ENCODE measurements at regions not wholly inside any gene's neighbourhood (a gene's known extent, or its start where the extent isn't known, plus 50 kb on each side); places are given as distances from the start of the nearest gene placed in this dataset.
"Not testable (repeated sequence)": the region's sequence is repeated elsewhere in the genome, so short reads cannot be mapped to it uniquely, and the experiment has no call there.

DNA sequence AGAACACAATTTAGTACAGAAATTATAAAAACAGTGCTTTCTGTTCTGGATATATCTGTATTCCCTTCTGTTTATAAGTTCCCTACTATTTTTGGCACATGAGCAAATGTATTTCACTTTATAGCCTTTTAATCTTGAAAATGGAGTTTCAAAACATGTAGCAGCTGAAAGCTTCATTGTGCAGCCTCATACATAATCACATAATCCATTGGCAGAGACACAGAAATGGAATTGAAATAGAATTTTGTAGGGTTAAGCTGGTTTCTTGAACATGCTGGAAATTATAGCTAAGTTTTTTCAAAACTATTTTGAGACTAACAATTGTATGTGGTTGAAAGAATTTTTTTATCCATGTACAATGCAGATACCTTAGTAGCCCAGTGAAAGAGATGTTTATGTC, 614.3 kb upstream of the MDGA2 start:
- TF ChIP-seq, protein P1, sequence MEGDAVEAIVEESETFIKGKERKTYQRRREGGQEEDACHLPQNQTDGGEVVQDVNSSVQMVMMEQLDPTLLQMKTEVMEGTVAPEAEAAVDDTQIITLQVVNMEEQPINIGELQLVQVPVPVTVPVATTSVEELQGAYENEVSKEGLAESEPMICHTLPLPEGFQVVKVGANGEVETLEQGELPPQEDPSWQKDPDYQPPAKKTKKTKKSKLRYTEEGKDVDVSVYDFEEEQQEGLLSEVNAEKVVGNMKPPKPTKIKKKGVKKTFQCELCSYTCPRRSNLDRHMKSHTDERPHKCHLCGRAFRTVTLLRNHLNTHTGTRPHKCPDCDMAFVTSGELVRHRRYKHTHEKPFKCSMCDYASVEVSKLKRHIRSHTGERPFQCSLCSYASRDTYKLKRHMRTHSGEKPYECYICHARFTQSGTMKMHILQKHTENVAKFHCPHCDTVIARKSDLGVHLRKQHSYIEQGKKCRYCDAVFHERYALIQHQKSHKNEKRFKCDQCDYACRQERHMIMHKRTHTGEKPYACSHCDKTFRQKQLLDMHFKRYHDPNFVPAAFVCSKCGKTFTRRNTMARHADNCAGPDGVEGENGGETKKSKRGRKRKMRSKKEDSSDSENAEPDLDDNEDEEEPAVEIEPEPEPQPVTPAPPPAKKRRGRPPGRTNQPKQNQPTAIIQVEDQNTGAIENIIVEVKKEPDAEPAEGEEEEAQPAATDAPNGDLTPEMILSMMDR (IDR thresholded peaks at IDR 0.05; ENCODE audit: unreplicated experiment), result no peak
- Mint-ChIP-seq H3K9me3 (peaks cover 11% of the 10 kb centered on the region), H3K27me3 (ENCODE audit: low read depth) (no peaks in the 10 kb centered on the region), H3K4me1 (peaks cover 5% of the 10 kb centered on the region), H3K4me3 (no peak overlapping the region), H3K27ac (no peak overlapping the region), H3K36me3 (no peaks in the 10 kb centered on the region)
- no peak for DNase-seq (ENCODE audit: low spot score in 2 of 2, unreplicated experiment in 2 of 2)

DNA sequence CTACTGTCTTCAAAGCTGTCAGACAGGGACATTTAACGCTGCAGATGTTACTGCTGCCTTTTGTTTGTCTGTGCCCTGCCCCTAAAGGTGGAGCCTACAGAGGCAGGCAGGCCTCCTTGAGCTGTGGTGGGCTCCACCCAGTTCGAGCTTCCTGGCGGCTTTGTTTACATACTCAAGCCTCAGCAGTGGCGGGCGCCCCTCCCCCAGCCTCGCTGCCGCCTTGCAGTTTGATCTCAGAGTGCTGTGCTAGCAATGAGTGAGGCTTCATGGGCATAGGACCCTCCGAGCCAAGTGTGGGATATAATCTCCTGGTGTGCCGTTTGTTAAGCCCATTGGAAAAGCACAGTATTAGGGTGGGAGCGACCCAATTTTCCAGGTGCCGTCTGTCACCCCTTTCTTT, 609.8 kb upstream of the MDGA2 start:
- H3K4me3 Mint-ChIP-seq; H3K27ac Mint-ChIP-seq; H3K4me1 Mint-ChIP-seq; H3K27me3 Mint-ChIP-seq (ENCODE audit: low read depth); H3K36me3 Mint-ChIP-seq; DNase-seq (ENCODE audit: low spot score in 2 of 2, unreplicated experiment in 2 of 2): not testable (repeated sequence)
- peaks cover 28% of the 10 kb centered on the region for H3K9me3 Mint-ChIP-seq

DNA sequence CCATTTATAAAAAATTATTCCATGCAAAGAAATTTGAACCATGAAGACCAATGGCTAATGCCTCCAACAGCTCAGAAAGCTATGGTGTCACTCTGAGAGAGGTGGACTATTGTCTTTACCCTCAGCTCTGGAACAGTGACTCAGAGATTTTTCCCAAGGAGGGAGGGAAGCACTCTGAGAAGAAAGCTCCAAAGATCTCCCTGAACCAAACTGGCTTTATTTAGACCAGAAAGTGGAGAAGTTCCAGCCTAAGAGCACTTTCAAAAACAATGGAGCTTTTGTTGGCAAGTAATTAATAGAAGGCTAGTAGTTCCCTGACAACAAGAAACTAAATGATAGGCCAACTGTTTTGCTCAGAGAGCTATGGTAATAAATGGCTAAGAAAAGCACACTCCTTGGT, 599.9 kb upstream of the MDGA2 start:
- Mint-ChIP-seq H3K4me1 (peaks cover 10% of the 10 kb centered on the region), H3K27ac (no peak overlapping the region), H3K9me3 (peaks cover 21% of the 10 kb centered on the region), H3K27me3 (ENCODE audit: low read depth) (no peaks in the 10 kb centered on the region), H3K36me3 (no peaks in the 10 kb centered on the region), H3K4me3 (no peak overlapping the region)
- no peak for DNase-seq (ENCODE audit: low spot score in 2 of 2, unreplicated experiment in 2 of 2)
- TF ChIP-seq, protein P1 (IDR thresholded peaks at IDR 0.05; ENCODE audit: unreplicated experiment), result no peak

DNA sequence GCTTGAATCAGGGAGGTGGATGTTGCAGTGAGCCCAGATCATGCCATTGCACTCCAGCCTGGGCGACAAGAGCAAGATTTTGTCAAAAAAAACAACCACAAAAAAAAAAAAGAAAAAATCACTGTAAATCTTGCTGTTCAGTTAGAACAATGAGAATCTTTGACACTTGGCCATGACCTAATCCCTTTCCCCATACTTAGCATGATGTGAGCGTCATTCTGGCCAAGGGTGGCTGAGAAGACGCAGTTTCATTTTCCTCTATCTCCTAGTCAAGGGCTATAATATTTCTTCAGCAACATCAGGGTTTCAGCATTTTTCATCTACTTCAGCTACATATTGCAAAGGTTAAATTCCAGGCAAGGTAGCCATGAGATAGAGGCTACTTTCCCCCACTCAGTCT, 599.4 kb upstream of the MDGA2 start:
- DNase-seq (ENCODE audit: low spot score in 2 of 2, unreplicated experiment in 2 of 2), result no peak
- peaks cover 21% of the 10 kb centered on the region for H3K9me3 Mint-ChIP-seq
- no peak overlapping the region for H3K4me3 Mint-ChIP-seq
- H3K36me3 Mint-ChIP-seq, result no peaks in the 10 kb centered on the region
- H3K4me1 Mint-ChIP-seq, result peaks cover 10% of the 10 kb centered on the region
- no peaks in the 10 kb centered on the region for H3K27me3 Mint-ChIP-seq (ENCODE audit: low read depth)
- H3K27ac Mint-ChIP-seq, result no peak overlapping the region
- TF ChIP-seq, protein P1 (IDR thresholded peaks at IDR 0.05; ENCODE audit: unreplicated experiment), result no peak

DNA sequence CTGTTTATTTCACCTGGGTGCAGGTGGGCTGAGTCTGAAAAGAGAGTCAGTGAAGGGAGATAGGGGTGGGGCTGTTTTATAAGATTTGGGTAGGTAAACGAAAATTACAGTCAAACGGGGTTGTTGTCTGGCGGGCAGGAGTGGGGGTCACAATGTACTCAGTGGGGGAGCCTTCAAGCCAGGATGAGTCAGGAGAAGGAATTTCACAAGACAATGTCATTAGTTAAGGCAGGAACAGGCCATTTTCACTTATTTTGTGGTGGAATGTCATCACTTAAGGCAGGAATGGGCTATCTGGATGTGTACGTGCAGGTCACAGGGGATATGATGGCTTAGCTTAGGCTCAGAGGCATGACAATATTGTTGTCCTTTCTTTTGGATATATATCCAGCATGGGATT, 592.5 kb upstream of the MDGA2 start:
- not testable (repeated sequence) for H3K9me3 Mint-ChIP-seq; H3K4me3 Mint-ChIP-seq; H3K27me3 Mint-ChIP-seq (ENCODE audit: low read depth); H3K36me3 Mint-ChIP-seq; H3K27ac Mint-ChIP-seq; DNase-seq (ENCODE audit: low spot score in 2 of 2, unreplicated experiment in 2 of 2)
- H3K4me1 Mint-ChIP-seq, result peaks cover 13% of the 10 kb centered on the region

DNA sequence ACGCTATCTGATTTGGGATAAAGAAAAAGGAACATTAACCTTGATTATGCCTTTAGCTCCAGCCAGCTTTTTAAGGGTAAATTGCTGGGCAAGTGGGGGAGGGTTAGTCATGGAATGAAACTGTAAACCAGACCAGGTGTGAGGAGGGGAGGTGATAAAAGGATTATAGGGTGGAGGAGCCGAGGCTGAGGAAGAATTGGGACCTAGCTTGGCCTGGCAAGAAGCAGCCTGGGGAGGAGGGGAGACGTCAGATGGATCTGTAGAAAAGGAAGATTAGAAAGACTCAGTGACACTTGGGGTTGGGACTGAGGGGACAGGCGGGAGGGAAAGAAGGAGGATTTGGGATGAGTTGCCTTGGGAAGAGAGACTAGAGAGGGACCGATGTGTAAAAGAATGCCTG, 590.8 kb upstream of the MDGA2 start:
- H3K4me3 Mint-ChIP-seq; H3K36me3 Mint-ChIP-seq; DNase-seq (ENCODE audit: low spot score in 2 of 2, unreplicated experiment in 2 of 2); H3K27me3 Mint-ChIP-seq (ENCODE audit: low read depth); H3K9me3 Mint-ChIP-seq; H3K27ac Mint-ChIP-seq: not testable (repeated sequence)
- H3K4me1 Mint-ChIP-seq, result peaks cover 11% of the 10 kb centered on the region

DNA sequence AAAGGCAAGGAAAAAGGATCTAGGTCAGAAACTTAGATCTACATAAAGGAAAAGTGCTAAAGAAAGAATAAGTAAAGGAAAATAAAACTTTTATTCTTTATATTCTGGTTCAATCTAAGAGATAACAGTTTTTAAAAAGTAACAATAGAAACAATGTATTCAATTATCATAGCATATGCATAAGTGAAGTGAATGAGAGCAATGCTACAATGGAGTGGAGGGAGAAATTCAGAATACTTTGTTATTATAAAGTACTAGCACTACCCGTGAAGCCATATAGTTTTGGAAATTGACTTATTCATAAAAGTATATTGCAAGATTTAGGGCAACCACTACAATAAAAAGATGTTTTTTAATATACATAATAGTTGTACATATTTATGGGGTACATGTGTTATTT, 586.0 kb upstream of the MDGA2 start:
- DNase-seq (ENCODE audit: low spot score in 2 of 2, unreplicated experiment in 2 of 2), result no peak
- H3K27ac Mint-ChIP-seq, result no peak overlapping the region
- no peaks in the 10 kb centered on the region for H3K36me3 Mint-ChIP-seq
- peaks cover 3% of the 10 kb centered on the region for H3K27me3 Mint-ChIP-seq (ENCODE audit: low read depth)
- TF ChIP-seq, protein P1 (IDR thresholded peaks at IDR 0.05; ENCODE audit: unreplicated experiment), result no peak
- H3K4me1 Mint-ChIP-seq, result peaks cover 17% of the 10 kb centered on the region
- H3K9me3 Mint-ChIP-seq, result no peaks in the 10 kb centered on the region
- H3K4me3 Mint-ChIP-seq, result no peak overlapping the region

DNA sequence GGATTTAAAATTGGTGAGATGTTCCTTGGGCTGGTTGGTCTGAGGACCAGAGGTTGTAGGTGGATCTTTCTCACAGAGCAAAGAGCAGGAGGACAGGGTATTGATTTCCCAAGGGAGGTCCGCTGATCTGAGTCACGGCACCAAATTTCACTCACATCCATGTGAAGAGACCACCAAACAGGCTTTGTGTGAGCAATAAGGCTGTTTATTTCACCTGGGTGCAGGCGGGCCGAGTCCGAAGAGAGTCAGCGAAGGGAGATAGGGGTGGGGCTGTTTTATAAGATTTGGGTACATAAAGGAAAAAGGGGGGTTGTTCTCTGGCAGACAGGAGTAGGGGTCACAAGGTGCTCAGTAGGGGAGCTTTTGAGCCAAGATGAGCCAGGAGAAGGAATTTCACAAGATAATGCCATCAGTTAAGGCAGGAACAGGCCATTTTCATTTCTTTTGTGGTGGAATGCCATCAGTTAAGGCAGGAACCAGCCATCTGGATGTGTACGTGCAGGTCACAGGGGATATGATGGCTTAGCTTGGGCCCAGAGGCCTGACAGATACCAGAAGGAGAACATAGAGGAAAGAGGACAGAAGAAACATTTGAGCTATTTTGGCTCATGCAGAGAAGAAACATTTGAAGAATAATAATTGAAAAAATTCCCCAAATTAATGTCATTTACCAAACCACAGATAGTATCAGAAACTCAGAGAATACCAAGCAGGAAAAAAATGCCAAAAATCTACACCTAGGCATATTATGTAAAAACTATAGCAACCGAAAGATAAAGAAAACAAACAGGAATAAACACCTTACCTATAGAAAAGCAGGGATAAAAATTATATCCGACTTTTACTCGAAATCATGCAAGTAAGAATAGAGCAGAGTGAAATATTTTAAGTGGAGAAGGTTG, 585.2 kb upstream of the MDGA2 start:
- not testable (repeated sequence) for H3K36me3 Mint-ChIP-seq; H3K4me1 Mint-ChIP-seq; H3K4me3 Mint-ChIP-seq; H3K9me3 Mint-ChIP-seq; DNase-seq (ENCODE audit: low spot score in 2 of 2, unreplicated experiment in 2 of 2); H3K27ac Mint-ChIP-seq; H3K27me3 Mint-ChIP-seq (ENCODE audit: low read depth)

DNA sequence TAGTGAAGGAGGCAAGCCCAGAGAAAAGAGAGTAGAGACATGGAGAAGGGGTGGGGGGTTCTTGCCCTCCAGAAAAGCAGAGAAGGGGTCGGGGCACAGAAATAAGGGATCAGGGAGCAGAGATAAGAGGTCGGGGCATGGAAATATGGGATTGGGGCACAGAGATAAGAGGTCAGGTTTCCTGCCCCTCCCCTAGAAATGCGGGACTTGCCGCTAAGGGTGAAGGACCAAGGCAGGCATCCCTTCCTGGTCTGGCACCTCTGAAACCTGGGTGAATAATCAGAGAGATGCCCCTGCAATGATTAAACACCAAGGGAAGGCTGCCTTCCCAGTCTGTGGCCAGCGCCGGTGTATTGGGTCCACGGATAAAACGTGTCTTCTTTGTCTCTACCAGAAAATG, 584.5 kb upstream of the MDGA2 start:
- H3K27me3 Mint-ChIP-seq (ENCODE audit: low read depth); H3K4me1 Mint-ChIP-seq; DNase-seq (ENCODE audit: low spot score in 2 of 2, unreplicated experiment in 2 of 2); H3K4me3 Mint-ChIP-seq; H3K9me3 Mint-ChIP-seq; H3K27ac Mint-ChIP-seq; H3K36me3 Mint-ChIP-seq: not testable (repeated sequence)

DNA sequence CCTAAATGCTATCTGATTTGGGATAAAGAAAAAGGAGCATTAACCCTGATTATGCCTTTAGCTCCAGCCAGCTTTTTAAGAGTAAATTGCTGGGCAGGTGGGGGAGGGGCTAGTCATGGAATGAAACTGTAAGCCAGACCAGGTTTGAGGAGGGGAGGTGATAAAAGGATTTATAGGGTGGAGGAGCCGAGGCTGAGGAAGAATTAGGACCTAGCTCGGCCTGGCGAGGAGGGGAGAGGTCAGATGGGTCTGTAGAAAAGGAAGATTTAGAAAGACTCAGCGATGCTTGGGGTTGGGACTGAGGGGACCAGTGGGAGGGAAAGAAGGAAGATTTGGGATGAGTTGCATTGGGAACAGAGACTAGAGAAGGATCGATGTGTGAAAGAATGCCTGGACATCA, 583.8 kb upstream of the MDGA2 start:
- not testable (repeated sequence) for H3K36me3 Mint-ChIP-seq; H3K4me3 Mint-ChIP-seq; H3K27me3 Mint-ChIP-seq (ENCODE audit: low read depth); H3K4me1 Mint-ChIP-seq; H3K9me3 Mint-ChIP-seq; DNase-seq (ENCODE audit: low spot score in 2 of 2, unreplicated experiment in 2 of 2); H3K27ac Mint-ChIP-seq
